ENCODE measurements at regions not wholly inside any gene's neighbourhood (a gene's known extent, or its start where the extent isn't known, plus 50 kb on each side); places are given as distances from the start of the nearest gene placed in this dataset.

- intact Hi-C loops (cut with micrococcal nuclease; ENCODE audit: unreplicated experiment) = loop anchor here (10.0 kb wide), 1 partner anchor 674 kb away; no protein-coding TSS in a partner anchor
- BruUV-seq (replicated peaks) = no TSS peak
- Histone ChIP-seq H3K36me3 (ENCODE audit: control insufficient read depth, insufficient read depth, low read length) (no peaks in the 10 kb centered on the region), H3K27ac (ENCODE audit: low read length) (no peak overlapping the region), H3K4me3 (ENCODE audit: low read depth in 2 of 2, low read length in 2 of 2) (no peak overlapping the region), H3K27me3 (ENCODE audit: control insufficient read depth, insufficient read depth, low read length) (no peaks in the 10 kb centered on the region), H3K4me1 (ENCODE audit: control insufficient read depth, insufficient read depth, low read length) (no peaks in the 10 kb centered on the region), H3K9me3 (ENCODE audit: control insufficient read depth, insufficient read depth, low read depth, low read length) (no peaks in the 10 kb centered on the region)
- no peak for DNase-seq (ENCODE audit: low read depth, low spot score)
- no peak for TF ChIP-seq REST (IDR thresholded peaks at IDR 0.05; ENCODE audit: insufficient read depth in 1 of 2, low read depth in 2 of 2, low read length in 1 of 2)
- no peak for ATAC-seq
- CTCF ChIA-PET = interaction anchor here (1.7 kb wide), 1 partner anchor 767 kb away, joined by 4 read pairs; no protein-coding TSS in a partner anchor
- in situ Hi-C loops (cut with HindIII; ENCODE audit: low pct_unique_long_range_greater_than_20kb, low sequenced_read_pairs) = no loop called here
- POLR2A ChIA-PET = interaction anchor here (0.7 kb wide), 1 partner anchor 764 kb away, joined by 5 read pairs; no protein-coding TSS in a partner anchor
Observed at GRCh38 chr5:113680534-113680933, 167.0 kb downstream of the YTHDC2 start.

- no peak overlapping the region for H3K4me3 ChIP-seq (ENCODE audit: low read depth in 2 of 2, low read length in 2 of 2)
- H3K27ac ChIP-seq (ENCODE audit: low read length) = no peak overlapping the region
- no peaks in the 10 kb centered on the region for H3K27me3 ChIP-seq (ENCODE audit: control insufficient read depth, insufficient read depth, low read length)
- CTCF ChIA-PET = no interaction called here
- intact Hi-C loops (cut with micrococcal nuclease; ENCODE audit: unreplicated experiment) (loop anchor here (10.0 kb wide), 1 partner anchor 672 kb away; no protein-coding TSS in a partner anchor), in situ Hi-C loops (cut with HindIII; ENCODE audit: low pct_unique_long_range_greater_than_20kb, low sequenced_read_pairs) (no loop called here)
- H3K4me1 ChIP-seq (ENCODE audit: control insufficient read depth, insufficient read depth, low read length) = no peaks in the 10 kb centered on the region
- ATAC-seq (no peak), DNase-seq (ENCODE audit: low read depth, low spot score) (no peak)
- H3K36me3 ChIP-seq (ENCODE audit: control insufficient read depth, insufficient read depth, low read length) = no peaks in the 10 kb centered on the region
- POLR2A ChIA-PET = no interaction called here
- BruUV-seq (replicated peaks) = no TSS peak
- no peak for TF ChIP-seq SIN3A (IDR thresholded peaks at IDR 0.05; ENCODE audit: borderline replicate concordance, insufficient read depth, low read depth, low read length)
- TF ChIP-seq CTCF (IDR thresholded peaks at IDR 0.05) = peak; percentile 20; the same call in 1 of the 2 replicates
- H3K9me3 ChIP-seq (ENCODE audit: control insufficient read depth, insufficient read depth, low read depth, low read length) = no peaks in the 10 kb centered on the region
Observed at GRCh38 chr5:113682497-113683136, 169.1 kb downstream of the YTHDC2 start.

GRCh38 chr5:113683211-113683610 lies 169.7 kb downstream of the YTHDC2 start:
- H3K4me1 ChIP-seq (ENCODE audit: control insufficient read depth, insufficient read depth, low read length) = no peaks in the 10 kb centered on the region
- ChIA-PET CTCF (no interaction called here), POLR2A (no interaction called here)
- ATAC-seq (no peak), DNase-seq (ENCODE audit: low read depth, low spot score) (no peak)
- no peaks in the 10 kb centered on the region for H3K36me3 ChIP-seq (ENCODE audit: control insufficient read depth, insufficient read depth, low read length)
- no peaks in the 10 kb centered on the region for H3K27me3 ChIP-seq (ENCODE audit: control insufficient read depth, insufficient read depth, low read length)
- no peak overlapping the region for H3K4me3 ChIP-seq (ENCODE audit: low read depth in 2 of 2, low read length in 2 of 2)
- no peaks in the 10 kb centered on the region for H3K9me3 ChIP-seq (ENCODE audit: control insufficient read depth, insufficient read depth, low read depth, low read length)
- no peak overlapping the region for H3K27ac ChIP-seq (ENCODE audit: low read length)
- BruUV-seq (replicated peaks) = no TSS peak
- TF ChIP-seq SIN3A (IDR thresholded peaks at IDR 0.05; ENCODE audit: borderline replicate concordance, insufficient read depth, low read depth, low read length) (no peak), POLR2AphosphoS5 (IDR thresholded peaks at IDR 0.05; ENCODE audit: low read depth, low read length) (no peak)
- in situ Hi-C loops (cut with HindIII; ENCODE audit: low pct_unique_long_range_greater_than_20kb, low sequenced_read_pairs) = no loop called here
- intact Hi-C loops (cut with micrococcal nuclease; ENCODE audit: unreplicated experiment) = loop anchor here (10.0 kb wide), 1 partner anchor 672 kb away; no protein-coding TSS in a partner anchor

Measured in Panc1 (cell line).